ENCODE measurements at regions not wholly inside any gene's neighbourhood (a gene's known extent, or its start where the extent isn't known, plus 50 kb on each side); places are given as distances from the start of the nearest gene placed in this dataset.

DNA sequence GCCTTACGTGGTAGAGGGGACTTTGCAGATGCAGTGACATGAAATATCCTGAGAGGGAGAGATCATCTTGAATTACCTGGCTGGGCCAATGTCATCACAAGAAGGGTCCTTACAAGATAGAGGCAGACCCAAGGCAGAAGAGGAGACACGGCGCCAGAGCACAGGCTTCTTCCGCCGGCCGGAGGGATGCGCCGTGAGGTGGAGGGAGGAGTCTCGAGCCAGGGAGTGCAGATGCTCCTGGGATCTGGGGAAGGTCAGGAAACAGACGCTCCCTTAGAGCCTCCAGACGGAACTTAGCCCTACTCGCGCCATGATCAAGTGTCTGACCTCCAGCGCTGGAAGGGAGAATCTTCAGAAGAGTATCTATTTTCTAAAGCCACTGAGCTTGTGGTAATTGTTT lies 304.8 kb downstream of the GLRX3 start:
- TF ChIP-seq, protein P1, sequence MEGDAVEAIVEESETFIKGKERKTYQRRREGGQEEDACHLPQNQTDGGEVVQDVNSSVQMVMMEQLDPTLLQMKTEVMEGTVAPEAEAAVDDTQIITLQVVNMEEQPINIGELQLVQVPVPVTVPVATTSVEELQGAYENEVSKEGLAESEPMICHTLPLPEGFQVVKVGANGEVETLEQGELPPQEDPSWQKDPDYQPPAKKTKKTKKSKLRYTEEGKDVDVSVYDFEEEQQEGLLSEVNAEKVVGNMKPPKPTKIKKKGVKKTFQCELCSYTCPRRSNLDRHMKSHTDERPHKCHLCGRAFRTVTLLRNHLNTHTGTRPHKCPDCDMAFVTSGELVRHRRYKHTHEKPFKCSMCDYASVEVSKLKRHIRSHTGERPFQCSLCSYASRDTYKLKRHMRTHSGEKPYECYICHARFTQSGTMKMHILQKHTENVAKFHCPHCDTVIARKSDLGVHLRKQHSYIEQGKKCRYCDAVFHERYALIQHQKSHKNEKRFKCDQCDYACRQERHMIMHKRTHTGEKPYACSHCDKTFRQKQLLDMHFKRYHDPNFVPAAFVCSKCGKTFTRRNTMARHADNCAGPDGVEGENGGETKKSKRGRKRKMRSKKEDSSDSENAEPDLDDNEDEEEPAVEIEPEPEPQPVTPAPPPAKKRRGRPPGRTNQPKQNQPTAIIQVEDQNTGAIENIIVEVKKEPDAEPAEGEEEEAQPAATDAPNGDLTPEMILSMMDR (conservative IDR thresholded peaks at IDR 0.05; ENCODE audit: low read length): no peak
- no peak for TF ChIP-seq EZH2phosphoT487 (IDR thresholded peaks at IDR 0.05; ENCODE audit: borderline replicate concordance)
